Omental fat pad (tissue), 3 donors: ENCODE measurements at regions not wholly inside any gene's neighbourhood (a gene's known extent, or its start where the extent isn't known, plus 50 kb on each side); places are given as distances from the start of the nearest gene placed in this dataset.
"Not testable (repeated sequence)": the region's sequence is repeated elsewhere in the genome, so short reads cannot be mapped to it uniquely, and the experiment has no call there.

Experiments used
- ATAC-seq: fragments of 150-250 bp; one replicate; pipeline ENCODE4 v1.9.1; 2016; ENCODE audit warnings: mild to moderate bottlenecking, moderate library complexity; ENCODE audit not compliant: low FRiP score
- DNase-seq: peaks from one replicate; pipeline ENCODE4 v3.0.0-alpha.2; 2019; ENCODE audit warnings: low spot score
- CTCF ChIP-seq, 3 donors: fragments of 450-650 bp; IDR thresholded peaks; one replicate each; pipeline ENCODE4 v1.5.1; 2016 to 2017; ENCODE audit warnings: antibody characterized with exemption in 3 of 3, mild to moderate bottlenecking in 3 of 3, moderate library complexity in 2 of 3

DNA sequence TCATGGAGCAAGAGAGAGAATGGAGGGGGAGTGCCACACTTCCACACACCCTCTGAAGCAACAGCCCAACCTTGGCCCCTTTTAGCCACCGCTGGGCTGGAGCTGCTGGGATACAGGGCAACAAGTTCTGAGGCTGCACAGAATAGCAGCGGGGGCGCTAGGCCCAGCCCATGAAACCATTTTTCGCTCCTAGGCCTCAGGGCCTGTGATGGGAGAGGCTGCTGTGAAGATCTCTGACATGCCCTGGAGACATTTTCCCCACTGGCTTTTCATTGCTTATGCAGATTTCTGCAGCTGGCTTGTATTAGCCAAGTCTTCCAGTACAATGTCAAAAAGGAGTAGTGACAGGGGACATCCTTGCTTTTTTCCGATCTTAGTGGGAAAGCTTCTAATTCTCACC, 202.3 kb upstream of the B3GALT2 start:
- no peak for TF ChIP-seq CTCF (IDR thresholded peaks at IDR 0.05)
- no peak for DNase-seq
- ATAC-seq = no peak

DNA sequence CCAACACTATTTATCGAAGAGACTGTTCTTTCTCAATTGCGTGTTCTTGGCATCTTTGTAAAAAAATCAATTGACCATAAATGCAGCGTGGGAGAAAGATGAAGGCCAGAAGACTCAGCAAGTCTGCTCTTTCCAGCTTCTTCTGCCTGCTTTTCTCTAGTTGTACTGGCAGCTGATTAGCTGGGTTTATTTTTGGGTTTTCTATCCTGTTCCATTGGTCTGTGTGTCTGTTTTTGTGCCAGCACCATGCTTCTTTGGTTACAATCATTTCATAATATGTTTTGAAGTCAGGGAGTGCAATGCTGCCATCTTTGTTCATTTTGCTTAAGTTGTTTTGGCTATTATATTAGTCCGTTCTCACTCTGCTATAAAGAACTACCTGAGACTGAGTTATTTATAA, 201.8 kb upstream of the B3GALT2 start:
- ATAC-seq (no peak), DNase-seq (no peak)
- no peak for TF ChIP-seq CTCF (IDR thresholded peaks at IDR 0.05)

GRCh38 chr1:193387406-193387805, 201.0 kb upstream of the B3GALT2 start:
- DNase-seq (no peak), ATAC-seq (no peak)
- no peak for TF ChIP-seq CTCF (IDR thresholded peaks at IDR 0.05)

- not testable (repeated sequence) for ATAC-seq, DNase-seq
Observed at GRCh38 chr1:193378451-193378850, 192.0 kb upstream of the B3GALT2 start.

- DNase-seq = no peak
- no peak for ATAC-seq
- no peak for TF ChIP-seq CTCF (IDR thresholded peaks at IDR 0.05)
Observed at GRCh38 chr1:193377472-193377871, 191.1 kb upstream of the B3GALT2 start.

GRCh38 chr1:193372553-193372952, 186.1 kb upstream of the B3GALT2 start:
- no peak for TF ChIP-seq CTCF (IDR thresholded peaks at IDR 0.05)
- ATAC-seq = no peak
- no peak for DNase-seq

- ATAC-seq (no peak), DNase-seq (no peak)
- TF ChIP-seq CTCF (IDR thresholded peaks at IDR 0.05) = no peak
Observed at GRCh38 chr1:193368302-193368701, 181.9 kb upstream of the B3GALT2 start.

- no peak for TF ChIP-seq CTCF (IDR thresholded peaks at IDR 0.05)
- ATAC-seq = no peak
Observed at GRCh38 chr1:193367863-193368262, 181.4 kb upstream of the B3GALT2 start.

More at GRCh38 chr1:193367863-193368262, 181.4 kb upstream of the B3GALT2 start:
- DNase-seq = no peak
